ENCODE measurements at regions not wholly inside any gene's neighbourhood (a gene's known extent, or its start where the extent isn't known, plus 50 kb on each side); places are given as distances from the start of the nearest gene placed in this dataset.

- H3K27me3 ChIP-seq (ENCODE audit: control insufficient read depth, insufficient read depth, low read length), result no peaks in the 10 kb centered on the region
- H3K56ac ChIP-seq (ENCODE audit: extremely low read depth, insufficient read depth, low read length), result no peak overlapping the region
- ChIA-PET CTCF (no interaction called here), POLR2A (ENCODE audit: unreplicated experiment) (no interaction called here)
- no peaks in the 10 kb centered on the region for H3K79me1 ChIP-seq (ENCODE audit: low read depth in 1 of 2, low read length in 2 of 2)
- no peak overlapping the region for H3K14ac ChIP-seq (replicated peaks; ENCODE audit: low read depth, low read length)
- no peaks in the 10 kb centered on the region for H3K9me1 ChIP-seq (ENCODE audit: insufficient read depth, low read length)
- H3K27ac ChIP-seq (ENCODE audit: insufficient read depth, low read length), result no peak overlapping the region
- 78% methylated on average over 16 of the region's 33 CpGs; no CpG with 5 or more reads in 1 of the 2 experiments for WGBS, 2 experiments (ENCODE audit: extremely low coverage in 2 of 2, insufficient read length in 1 of 2)
- H2BK20ac ChIP-seq (ENCODE audit: low read depth, low read length), result no peak overlapping the region
- H2AK5ac ChIP-seq (ENCODE audit: low read depth, low read length), result no peak overlapping the region
- ATAC-seq (ENCODE audit: low read depth) (no peak), DNase-seq (no peak)
- H3K23ac ChIP-seq (ENCODE audit: low read depth, low read length), result no peak overlapping the region
- no peaks in the 10 kb centered on the region for H3K36me3 ChIP-seq (ENCODE audit: control insufficient read depth, insufficient read depth, low read length)
- no peak overlapping the region for H2BK5ac ChIP-seq (ENCODE audit: low read depth, low read length, poor library complexity, severe bottlenecking)
- no peak overlapping the region for H3K18ac ChIP-seq (ENCODE audit: low read depth, low read length)
- no TSS peak for BruUV-seq (replicated peaks)
- no peaks in the 10 kb centered on the region for H4K20me1 ChIP-seq (ENCODE audit: insufficient read depth, low read length)
- H2AFZ ChIP-seq (replicated peaks; ENCODE audit: low read length, poor library complexity), result no peak overlapping the region
- H3K9me3 ChIP-seq (ENCODE audit: control insufficient read depth, insufficient read depth, low read length), result peaks cover 8% of the 10 kb centered on the region
- in situ Hi-C loops (cut with MboI; ENCODE audit: low sequenced_read_pairs) (no loop called here), intact Hi-C loops (cut with micrococcal nuclease) (no loop called here), dilution Hi-C loops (cut with HindIII; ENCODE audit: low sequenced_read_pairs, unreplicated experiment) (no loop called here)
- no peak overlapping the region for H3K4ac ChIP-seq (ENCODE audit: low read depth, low read length)
- H2AK9ac ChIP-seq (replicated peaks; ENCODE audit: low read depth, low read length, poor library complexity), result no peak overlapping the region
- H3K9ac ChIP-seq (ENCODE audit: low read depth, low read length), result no peak overlapping the region
- H3K4me2 ChIP-seq (ENCODE audit: low read depth, low read length), result no peak overlapping the region
- H2BK15ac ChIP-seq (ENCODE audit: low read depth, low read length), result no peak overlapping the region
- no peak overlapping the region for H4K5ac ChIP-seq (ENCODE audit: low read depth, low read length)
- H3K4me1 ChIP-seq (ENCODE audit: control insufficient read depth, insufficient read depth, low read length), result no peaks in the 10 kb centered on the region
- H2BK120ac ChIP-seq (ENCODE audit: low read depth, low read length), result no peak overlapping the region
- no peak overlapping the region for H4K91ac ChIP-seq (ENCODE audit: insufficient read depth, low read depth, low read length)
- H4K8ac ChIP-seq (ENCODE audit: low read depth in 2 of 2, low read length in 2 of 2), result no peak overlapping the region
- no peak for TF ChIP-seq NFE2L2 (IDR thresholded peaks at IDR 0.05; ENCODE audit: low read depth, low read length)
- TF ChIP-seq RCOR1 (IDR thresholded peaks at IDR 0.05; ENCODE audit: insufficient replicate concordance, low read length), result no peak
- TF ChIP-seq MXI1 (IDR thresholded peaks at IDR 0.05; ENCODE audit: borderline replicate concordance, low read depth, low read length), result no peak
- TF ChIP-seq CEBPB (IDR thresholded peaks at IDR 0.05; ENCODE audit: low read depth, low read length), result no peak
- no peak for TF ChIP-seq MAZ (IDR thresholded peaks at IDR 0.05; ENCODE audit: borderline replicate concordance, low read depth, low read length)
- no peak for TF ChIP-seq BHLHE40 (IDR thresholded peaks at IDR 0.05; ENCODE audit: low read depth, low read length)
- TF ChIP-seq SMC3 (IDR thresholded peaks at IDR 0.05; ENCODE audit: low read depth, low read length), result no peak
- TF ChIP-seq MAFK (IDR thresholded peaks at IDR 0.05; ENCODE audit: low read depth, low read length), result no peak
- no peak for TF ChIP-seq USF2 (IDR thresholded peaks at IDR 0.05; ENCODE audit: low read depth, low read length)
- TF ChIP-seq POLR2A (IDR thresholded peaks at IDR 0.05; ENCODE audit: low read depth, low read length), result no peak
- TF ChIP-seq FOS (IDR thresholded peaks at IDR 0.05; ENCODE audit: low read depth, low read length), result no peak
- TF ChIP-seq CHD1 (IDR thresholded peaks at IDR 0.05; ENCODE audit: low read depth, low read length), result no peak
- no peak for TF ChIP-seq RFX5 (IDR thresholded peaks at IDR 0.05; ENCODE audit: low read depth, low read length)
- no peak for TF ChIP-seq ELK1 (IDR thresholded peaks at IDR 0.05; ENCODE audit: borderline replicate concordance, low read depth, low read length)
- no peak for TF ChIP-seq CTCF (conservative IDR thresholded peaks at IDR 0.05; ENCODE audit: low read depth, low read length)
- no peak for TF ChIP-seq RAD21 (IDR thresholded peaks at IDR 0.05; ENCODE audit: low read length)
- H3K4me3 ChIP-seq (ENCODE audit: insufficient read depth, low read depth, low read length), result no peak overlapping the region
These were observed 1356.8 kb downstream of the XPNPEP1 start for GRCh38 chr10:108566316-108567107.

All from IMR-90 (cell line).